Neural cell (in vitro differentiated cells): ENCODE measurements at regions not wholly inside any gene's neighbourhood (a gene's known extent, or its start where the extent isn't known, plus 50 kb on each side); places are given as distances from the start of the nearest gene placed in this dataset.

Experiments
- H2AFZ ChIP-seq: fragments of 200-600, 300-800 bp; sonication (generic), shearing (Covaris generic); 2 replicates; pipeline ENCODE4 v1.6.0; 2014; ENCODE audit warnings: low read depth, mild to moderate bottlenecking, antibody characterized with exemption, low read length, moderate library complexity
- H3F3A ChIP-seq: fragments of 200-600 bp; shearing (Covaris generic); 2 replicates; pipeline ENCODE4 v1.6.1; 2016; ENCODE audit warnings: mild to moderate bottlenecking, moderate library complexity, mixed read lengths, antibody characterized with exemption, low read length; ENCODE audit not compliant: insufficient read depth, poor library complexity, severe bottlenecking
- H3K27ac ChIP-seq: fragments of 200-600, 300-800 bp; sonication (generic), shearing (Covaris generic); 2 replicates; pipeline ENCODE4 v1.5.1; 2014; ENCODE audit warnings: mild to moderate bottlenecking, low read length, moderate library complexity
- H3K27me3 ChIP-seq: fragments of 300-800, 200-600 bp; sonication (generic), shearing (Covaris generic); 2 replicates; pipeline ENCODE4 v1.6.0; 2014; ENCODE audit warnings: mild to moderate bottlenecking, low read depth, low read length, moderate library complexity; ENCODE audit not compliant: insufficient read depth
- H3K36me3 ChIP-seq: fragments of 300-800, 200-600 bp; sonication (generic), shearing (Covaris generic); 2 replicates; pipeline ENCODE4 v1.5.1; 2014; ENCODE audit warnings: mild to moderate bottlenecking, antibody characterized with exemption, low read length, moderate library complexity; ENCODE audit not compliant: insufficient read depth
- H3K4me2 ChIP-seq: fragments of 300-800, 200-600 bp; sonication (generic), shearing (Covaris generic); 2 replicates; pipeline ENCODE4 v1.6.0; 2014; ENCODE audit warnings: mild to moderate bottlenecking, low read length
- H3K4me3 ChIP-seq: fragments of 300-800, 200-600 bp; sonication (generic), shearing (Covaris generic); 2 replicates; pipeline ENCODE4 v1.5.1; 2014; ENCODE audit warnings: mild to moderate bottlenecking, low read length, moderate library complexity
- H3K79me2 ChIP-seq: fragments of 200-600 bp; shearing (Covaris generic); replicated peaks from 2 replicates; pipeline ENCODE4 v1.6.0; 2014; ENCODE audit warnings: mild to moderate bottlenecking, low read length, moderate library complexity; ENCODE audit not compliant: insufficient read depth
- H3K9ac ChIP-seq: fragments of 300-800, 200-600 bp; sonication (generic), shearing (Covaris generic); 2 replicates; pipeline ENCODE4 v1.6.1; 2016; ENCODE audit warnings: mild to moderate bottlenecking, low read length, mixed read lengths
- H3K9me2 ChIP-seq: fragments of 200-600 bp; shearing (Covaris generic); 2 replicates; pipeline ENCODE4 v1.6.1; 2016; ENCODE audit warnings: mild to moderate bottlenecking, low read length, mixed read lengths; ENCODE audit not compliant: insufficient read depth
- H3K9me3 ChIP-seq: fragments of 200-600, 300-800 bp; sonication (generic), shearing (Covaris generic); 2 replicates; pipeline ENCODE4 v1.6.1; 2016; ENCODE audit warnings: mild to moderate bottlenecking, mixed run types, low read length, moderate library complexity, mixed read lengths
- H4K20me1 ChIP-seq: fragments of 200-600 bp; shearing (Covaris generic); 2 replicates; pipeline ENCODE4 v1.6.1; 2016; ENCODE audit warnings: mild to moderate bottlenecking, mixed run types; ENCODE audit not compliant: insufficient read depth
- EP300 ChIP-seq: fragments of 450-650 bp; conservative IDR thresholded peaks from 2 replicates; pipeline ENCODE4 v1.6.1; 2014; ENCODE audit warnings: antibody characterized with exemption, mild to moderate bottlenecking, moderate library complexity; ENCODE audit not compliant: poor library complexity, severe bottlenecking
- EZH2 ChIP-seq: fragments of 200-600, 300-800 bp; shearing (Covaris generic), sonication (generic); IDR thresholded peaks from 2 replicates; pipeline ENCODE4 v1.6.1; 2014; ENCODE audit warnings: antibody characterized with exemption, low read length, borderline replicate concordance, mild to moderate bottlenecking; ENCODE audit not compliant: insufficient read depth, poor library complexity, severe bottlenecking
- MXI1 ChIP-seq: fragments of 450-650 bp; conservative IDR thresholded peaks from 2 replicates; pipeline ENCODE4 v1.6.1; 2014; ENCODE audit warnings: antibody characterized with exemption, mild to moderate bottlenecking; ENCODE audit not compliant: poor library complexity, severe bottlenecking
- POLR2AphosphoS5 ChIP-seq: IDR thresholded peaks from 2 replicates; pipeline ENCODE4 v1.6.1; 2012
- RAD21 ChIP-seq: fragments of 450-650 bp; conservative IDR thresholded peaks from 2 replicates; pipeline ENCODE4 v1.6.1; 2014; ENCODE audit warnings: antibody characterized with exemption, mild to moderate bottlenecking, moderate library complexity
- SMC3 ChIP-seq: fragments of 450-650 bp; conservative IDR thresholded peaks from 2 replicates; pipeline ENCODE4 v1.6.1; 2014; ENCODE audit warnings: antibody characterized with exemption, mild to moderate bottlenecking, moderate library complexity; ENCODE audit not compliant: poor library complexity
- TAF1 ChIP-seq: IDR thresholded peaks from 2 replicates; pipeline ENCODE4 v1.6.1; 2012; ENCODE audit warnings: low read depth
- TF ChIP-seq, protein P1 (sequence below): IDR thresholded peaks from 2 replicates; pipeline ENCODE4 v1.6.1; 2012; ENCODE audit warnings: borderline replicate concordance
- TF ChIP-seq, protein P2 (sequence below): fragments of 450-650 bp; IDR thresholded peaks from 2 replicates; pipeline ENCODE4 v1.5.1; 2014; ENCODE audit warnings: antibody characterized with exemption, mild to moderate bottlenecking, moderate library complexity; ENCODE audit not compliant: poor library complexity, severe bottlenecking

- TF ChIP-seq MXI1 = no peak
- TF ChIP-seq EZH2 = no peak
- TF ChIP-seq SMC3 = no peak
- TF ChIP-seq, protein P1, sequence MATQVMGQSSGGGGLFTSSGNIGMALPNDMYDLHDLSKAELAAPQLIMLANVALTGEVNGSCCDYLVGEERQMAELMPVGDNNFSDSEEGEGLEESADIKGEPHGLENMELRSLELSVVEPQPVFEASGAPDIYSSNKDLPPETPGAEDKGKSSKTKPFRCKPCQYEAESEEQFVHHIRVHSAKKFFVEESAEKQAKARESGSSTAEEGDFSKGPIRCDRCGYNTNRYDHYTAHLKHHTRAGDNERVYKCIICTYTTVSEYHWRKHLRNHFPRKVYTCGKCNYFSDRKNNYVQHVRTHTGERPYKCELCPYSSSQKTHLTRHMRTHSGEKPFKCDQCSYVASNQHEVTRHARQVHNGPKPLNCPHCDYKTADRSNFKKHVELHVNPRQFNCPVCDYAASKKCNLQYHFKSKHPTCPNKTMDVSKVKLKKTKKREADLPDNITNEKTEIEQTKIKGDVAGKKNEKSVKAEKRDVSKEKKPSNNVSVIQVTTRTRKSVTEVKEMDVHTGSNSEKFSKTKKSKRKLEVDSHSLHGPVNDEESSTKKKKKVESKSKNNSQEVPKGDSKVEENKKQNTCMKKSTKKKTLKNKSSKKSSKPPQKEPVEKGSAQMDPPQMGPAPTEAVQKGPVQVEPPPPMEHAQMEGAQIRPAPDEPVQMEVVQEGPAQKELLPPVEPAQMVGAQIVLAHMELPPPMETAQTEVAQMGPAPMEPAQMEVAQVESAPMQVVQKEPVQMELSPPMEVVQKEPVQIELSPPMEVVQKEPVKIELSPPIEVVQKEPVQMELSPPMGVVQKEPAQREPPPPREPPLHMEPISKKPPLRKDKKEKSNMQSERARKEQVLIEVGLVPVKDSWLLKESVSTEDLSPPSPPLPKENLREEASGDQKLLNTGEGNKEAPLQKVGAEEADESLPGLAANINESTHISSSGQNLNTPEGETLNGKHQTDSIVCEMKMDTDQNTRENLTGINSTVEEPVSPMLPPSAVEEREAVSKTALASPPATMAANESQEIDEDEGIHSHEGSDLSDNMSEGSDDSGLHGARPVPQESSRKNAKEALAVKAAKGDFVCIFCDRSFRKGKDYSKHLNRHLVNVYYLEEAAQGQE = no peak
- TF ChIP-seq TAF1 = no peak
Observed at GRCh38 chr19:28137772-28138171, 1075.2 kb downstream of the UQCRFS1 start.

DNA sequence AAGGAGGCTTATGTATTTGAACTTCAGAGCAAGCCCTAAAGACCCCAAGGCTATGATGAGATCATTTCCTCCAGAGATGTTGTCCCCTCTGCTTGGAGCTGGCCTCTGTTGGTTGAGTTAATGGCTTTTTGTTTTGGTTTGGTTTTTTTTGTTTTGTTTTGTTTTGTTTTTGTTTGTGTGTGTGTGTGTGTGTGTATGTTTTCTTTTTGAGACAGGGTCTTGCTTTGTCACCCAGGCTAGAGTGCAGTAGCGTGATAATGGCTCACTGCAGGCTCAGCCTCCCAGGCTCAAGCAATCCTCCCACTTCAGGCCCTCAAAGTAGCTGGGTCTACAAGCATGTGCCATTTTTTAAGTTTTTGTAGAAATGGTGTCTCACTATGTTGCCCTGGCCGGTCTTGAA, 1076.2 kb downstream of the UQCRFS1 start:
- no peak for TF ChIP-seq POLR2AphosphoS5
- TF ChIP-seq RAD21 = no peak
- no peak for TF ChIP-seq EZH2
- no peak for TF ChIP-seq MXI1
- no peak for TF ChIP-seq EP300
- TF ChIP-seq TAF1 = no peak
- TF ChIP-seq, protein P1 = no peak
- TF ChIP-seq, protein P2, sequence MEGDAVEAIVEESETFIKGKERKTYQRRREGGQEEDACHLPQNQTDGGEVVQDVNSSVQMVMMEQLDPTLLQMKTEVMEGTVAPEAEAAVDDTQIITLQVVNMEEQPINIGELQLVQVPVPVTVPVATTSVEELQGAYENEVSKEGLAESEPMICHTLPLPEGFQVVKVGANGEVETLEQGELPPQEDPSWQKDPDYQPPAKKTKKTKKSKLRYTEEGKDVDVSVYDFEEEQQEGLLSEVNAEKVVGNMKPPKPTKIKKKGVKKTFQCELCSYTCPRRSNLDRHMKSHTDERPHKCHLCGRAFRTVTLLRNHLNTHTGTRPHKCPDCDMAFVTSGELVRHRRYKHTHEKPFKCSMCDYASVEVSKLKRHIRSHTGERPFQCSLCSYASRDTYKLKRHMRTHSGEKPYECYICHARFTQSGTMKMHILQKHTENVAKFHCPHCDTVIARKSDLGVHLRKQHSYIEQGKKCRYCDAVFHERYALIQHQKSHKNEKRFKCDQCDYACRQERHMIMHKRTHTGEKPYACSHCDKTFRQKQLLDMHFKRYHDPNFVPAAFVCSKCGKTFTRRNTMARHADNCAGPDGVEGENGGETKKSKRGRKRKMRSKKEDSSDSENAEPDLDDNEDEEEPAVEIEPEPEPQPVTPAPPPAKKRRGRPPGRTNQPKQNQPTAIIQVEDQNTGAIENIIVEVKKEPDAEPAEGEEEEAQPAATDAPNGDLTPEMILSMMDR = no peak
- TF ChIP-seq SMC3 = no peak
- no peaks in the 10 kb centered on the region for H3K9me3 ChIP-seq
- H3K4me2 ChIP-seq = no peak overlapping the region
- no peak overlapping the region for H3K9ac ChIP-seq
- no peaks in the 10 kb centered on the region for H3K36me3 ChIP-seq
- no peak overlapping the region for H3K27ac ChIP-seq
- H2AFZ ChIP-seq = no peak overlapping the region
- H4K20me1 ChIP-seq = no peaks in the 10 kb centered on the region
- no peak overlapping the region for H3K4me3 ChIP-seq
- no peaks in the 10 kb centered on the region for H3F3A ChIP-seq
- H3K79me2 ChIP-seq = no peaks in the 10 kb centered on the region
- H3K9me2 ChIP-seq = no peaks in the 10 kb centered on the region
- H3K27me3 ChIP-seq = no peaks in the 10 kb centered on the region

More at GRCh38 chr19:28137772-28138171, 1075.2 kb downstream of the UQCRFS1 start:
- H3K4me2 ChIP-seq = no peak overlapping the region
- H3K4me3 ChIP-seq = no peak overlapping the region
- H3K9me2 ChIP-seq = no peaks in the 10 kb centered on the region
- H3F3A ChIP-seq = no peaks in the 10 kb centered on the region
- no peaks in the 10 kb centered on the region for H3K27me3 ChIP-seq
- no peaks in the 10 kb centered on the region for H3K36me3 ChIP-seq
- no peak overlapping the region for H3K9ac ChIP-seq
- H2AFZ ChIP-seq = no peak overlapping the region
- no peak overlapping the region for H3K27ac ChIP-seq
- H3K79me2 ChIP-seq = no peaks in the 10 kb centered on the region
- H4K20me1 ChIP-seq = no peaks in the 10 kb centered on the region
- no peaks in the 10 kb centered on the region for H3K9me3 ChIP-seq
